Dendritic cell treated with granulocyte-macrophage colony-stimulating factor and Interleukin-4, amounts not matched to agents 40 ng/mL and 50 ng/mL, for 4 days (primary cell): ENCODE measurements at regions not wholly inside any gene's neighbourhood (a gene's known extent, or its start where the extent isn't known, plus 50 kb on each side); places are given as distances from the start of the nearest gene placed in this dataset.

Experiments
- H3K27ac Mint-ChIP-seq: one replicate; pipeline ENCODE4 v1.8.0; 2022; ENCODE audit warnings: mild to moderate bottlenecking, mixed read lengths
- H3K27me3 Mint-ChIP-seq: one replicate; pipeline ENCODE4 v1.8.0; 2022; ENCODE audit warnings: mild to moderate bottlenecking, mixed read lengths
- H3K36me3 Mint-ChIP-seq: one replicate; pipeline ENCODE4 v1.8.0; 2022; ENCODE audit warnings: low read depth, mixed read lengths
- H3K4me1 Mint-ChIP-seq: one replicate; pipeline ENCODE4 v1.8.0; 2022; ENCODE audit warnings: low read depth, mixed read lengths
- H3K4me3 Mint-ChIP-seq: one replicate; pipeline ENCODE4 v1.8.0; 2022; ENCODE audit warnings: mild to moderate bottlenecking, moderate library complexity, mixed read lengths
- H3K9me3 Mint-ChIP-seq: one replicate; pipeline ENCODE4 v1.8.0; 2022; ENCODE audit warnings: mixed read lengths
- intact Hi-C: fragments of 100-400 bp; cut with micrococcal nuclease; formaldehyde crosslinking; loops from one replicate; pipeline ENCODE4 v1.15.0; 2022

DNA sequence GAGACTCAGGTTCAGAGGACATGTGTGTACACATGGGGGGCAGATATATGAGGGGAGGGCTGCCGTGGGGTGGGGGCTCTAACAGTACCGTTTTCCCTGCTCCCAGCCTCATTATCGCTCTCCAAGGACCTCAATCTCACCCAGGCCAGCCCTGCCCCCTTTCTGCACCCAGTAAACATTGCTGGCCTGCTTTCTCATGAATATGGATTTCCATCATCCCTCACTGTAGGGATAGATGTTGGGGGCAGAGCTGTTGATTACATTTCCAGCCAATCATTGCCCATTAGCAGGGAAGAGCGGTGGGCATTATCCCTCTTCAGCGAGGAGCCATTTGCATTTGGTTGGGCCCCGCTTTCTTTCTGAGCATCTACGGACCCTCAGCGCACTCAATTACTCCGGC is 273.8 kb downstream of the RPS6KC1 start:
- intact Hi-C loops, result no loop called here
- peaks cover 24% of the 10 kb centered on the region for H3K4me1 Mint-ChIP-seq
- no peak overlapping the region for H3K27ac Mint-ChIP-seq
- no peaks in the 10 kb centered on the region for H3K27me3 Mint-ChIP-seq
- H3K9me3 Mint-ChIP-seq, result no peaks in the 10 kb centered on the region
- no peaks in the 10 kb centered on the region for H3K36me3 Mint-ChIP-seq
- no peak overlapping the region for H3K4me3 Mint-ChIP-seq

DNA sequence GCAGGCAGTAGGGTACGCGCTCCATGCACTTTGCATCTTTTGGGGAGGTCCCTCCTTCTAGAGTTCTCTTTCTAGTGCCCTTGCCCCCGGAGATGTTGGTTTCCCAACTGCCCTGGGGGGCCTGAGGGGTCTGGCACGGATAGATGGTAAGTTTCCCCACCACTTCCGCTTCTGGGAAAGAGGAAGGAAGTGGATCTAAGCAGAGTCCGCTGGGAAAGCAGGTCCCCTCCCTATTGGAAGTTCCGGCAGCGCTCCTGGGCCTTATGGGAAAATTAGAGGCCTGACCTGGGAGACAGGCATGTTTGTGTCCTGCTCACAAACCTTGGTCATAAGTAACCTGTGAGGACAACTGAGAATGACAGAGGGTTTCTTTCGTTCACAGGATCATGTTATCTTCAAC is 274.4 kb downstream of the RPS6KC1 start:
- Mint-ChIP-seq H3K36me3 (no peaks in the 10 kb centered on the region), H3K9me3 (no peaks in the 10 kb centered on the region)

DNA sequence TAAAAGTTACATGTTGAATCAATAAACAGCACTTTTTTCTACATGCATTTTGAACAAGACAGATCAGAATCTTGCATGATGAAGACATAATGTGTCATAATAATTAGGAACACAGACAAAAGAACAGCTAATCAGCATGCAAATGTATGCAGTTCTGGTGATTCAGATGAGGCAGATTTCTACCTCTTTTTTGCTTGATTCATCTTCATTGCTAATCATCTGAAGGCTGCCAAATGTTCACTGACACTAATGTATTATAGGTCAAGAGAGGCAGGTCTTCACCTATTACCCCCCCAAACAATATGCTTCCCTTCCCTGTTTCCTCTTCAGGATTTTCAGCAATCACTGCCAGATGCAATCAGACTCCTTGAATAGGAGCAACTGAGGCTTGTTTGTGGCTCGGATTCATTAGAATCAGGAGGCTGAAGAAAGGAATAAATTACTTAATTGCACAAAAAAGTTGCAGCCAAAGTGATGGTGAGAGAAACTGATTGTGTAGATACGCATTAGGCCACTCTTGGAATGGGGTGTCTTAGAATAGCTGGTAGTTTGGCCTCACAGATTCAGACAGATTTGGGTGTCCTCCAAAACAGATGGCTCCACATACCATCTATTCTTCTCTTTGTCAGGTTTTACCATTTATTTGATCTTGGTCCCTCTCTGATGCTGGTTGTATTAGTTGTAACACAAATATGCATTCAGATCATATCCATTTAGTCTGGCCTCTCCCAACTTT is 275.4 kb downstream of the RPS6KC1 start:
- intact Hi-C loops, result no loop called here
- peaks cover 34% of the 10 kb centered on the region for H3K4me1 Mint-ChIP-seq
- peak overlapping the region; percentile 84 for H3K27ac Mint-ChIP-seq
- H3K9me3 Mint-ChIP-seq, result no peaks in the 10 kb centered on the region
- no peak overlapping the region for H3K4me3 Mint-ChIP-seq
- H3K36me3 Mint-ChIP-seq, result no peaks in the 10 kb centered on the region
- no peaks in the 10 kb centered on the region for H3K27me3 Mint-ChIP-seq

More for the DNA sequence above, 274.4 kb downstream of the RPS6KC1 start:
- Mint-ChIP-seq H3K4me3 (no peak overlapping the region), H3K4me1 (peaks cover 25% of the 10 kb centered on the region), H3K27ac (peak overlapping the region; percentile 17), H3K27me3 (no peaks in the 10 kb centered on the region)
- intact Hi-C loops, result no loop called here

DNA sequence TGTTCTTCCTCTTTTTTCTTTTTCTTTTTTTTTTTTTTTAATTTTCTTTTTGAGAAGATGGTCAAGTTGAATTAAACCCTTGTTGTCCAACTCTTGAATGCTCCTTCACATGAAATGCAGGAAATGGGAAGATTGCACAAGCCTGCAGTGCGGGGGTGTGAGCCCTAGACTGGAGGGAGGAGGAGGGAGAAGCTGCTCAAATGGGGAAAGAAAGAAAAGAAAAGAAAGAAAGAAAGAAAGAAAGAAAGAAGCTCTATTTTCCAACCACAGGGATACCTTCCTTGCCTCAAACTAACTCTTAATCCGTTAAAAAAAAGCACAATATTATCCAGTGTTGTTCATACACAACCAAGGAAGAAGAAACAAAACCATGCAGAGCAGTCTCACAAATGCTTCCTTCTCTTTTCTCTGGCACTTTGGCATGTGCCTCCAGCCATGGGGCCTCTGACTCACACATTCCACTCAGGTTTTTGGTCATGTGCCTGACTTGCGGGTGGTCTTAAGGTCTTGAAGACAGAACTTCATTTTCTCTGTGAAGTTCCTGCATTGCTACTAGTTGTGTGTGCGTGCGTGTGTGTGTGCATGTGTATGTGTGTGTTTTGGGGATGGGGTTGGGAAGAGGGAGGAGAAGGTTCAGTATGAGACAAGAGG is 276.1 kb downstream of the RPS6KC1 start:
- H3K9me3 Mint-ChIP-seq, result no peaks in the 10 kb centered on the region
- no peaks in the 10 kb centered on the region for H3K27me3 Mint-ChIP-seq
- H3K27ac Mint-ChIP-seq, result peak overlapping the region; percentile 84
- peak overlapping the region; percentile 49 for H3K4me3 Mint-ChIP-seq
- intact Hi-C loops, result no loop called here
- peaks cover 40% of the 10 kb centered on the region for H3K4me1 Mint-ChIP-seq
- H3K36me3 Mint-ChIP-seq, result no peaks in the 10 kb centered on the region

DNA sequence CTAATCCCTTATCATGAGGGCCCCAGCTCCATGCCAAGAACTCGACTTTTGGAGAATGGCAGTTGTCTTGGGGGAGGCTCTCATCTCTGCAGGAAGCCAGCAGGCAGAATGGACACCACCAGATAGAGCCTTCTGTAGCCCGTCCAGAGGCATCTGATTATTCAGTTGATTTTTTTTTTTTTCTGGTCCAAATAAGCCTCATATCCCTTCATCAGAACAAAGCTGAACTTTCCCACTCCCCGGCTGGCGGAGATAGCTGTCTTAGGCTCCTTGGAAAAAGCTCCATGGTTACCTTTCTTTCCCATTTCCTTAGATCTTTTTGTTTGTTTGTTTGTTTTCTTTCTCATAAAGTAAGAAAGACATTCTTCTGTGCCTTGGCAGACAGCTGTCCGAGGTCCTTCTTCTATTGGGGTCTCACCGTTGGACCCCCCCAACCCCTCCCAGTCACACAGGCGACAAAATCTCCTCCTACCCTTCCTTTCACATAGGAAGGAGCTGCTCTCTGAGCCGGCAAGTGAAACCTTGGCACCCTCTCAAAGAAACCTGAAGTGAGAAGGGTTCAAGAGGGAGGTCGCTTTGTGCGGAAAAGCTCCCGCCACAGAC is 278.5 kb downstream of the RPS6KC1 start:
- Mint-ChIP-seq H3K27me3 (no peaks in the 10 kb centered on the region), H3K9me3 (no peaks in the 10 kb centered on the region), H3K4me3 (no peak overlapping the region), H3K4me1 (peaks cover 48% of the 10 kb centered on the region), H3K27ac (peak overlapping the region; percentile 37), H3K36me3 (no peaks in the 10 kb centered on the region)
- intact Hi-C loops, result no loop called here

DNA sequence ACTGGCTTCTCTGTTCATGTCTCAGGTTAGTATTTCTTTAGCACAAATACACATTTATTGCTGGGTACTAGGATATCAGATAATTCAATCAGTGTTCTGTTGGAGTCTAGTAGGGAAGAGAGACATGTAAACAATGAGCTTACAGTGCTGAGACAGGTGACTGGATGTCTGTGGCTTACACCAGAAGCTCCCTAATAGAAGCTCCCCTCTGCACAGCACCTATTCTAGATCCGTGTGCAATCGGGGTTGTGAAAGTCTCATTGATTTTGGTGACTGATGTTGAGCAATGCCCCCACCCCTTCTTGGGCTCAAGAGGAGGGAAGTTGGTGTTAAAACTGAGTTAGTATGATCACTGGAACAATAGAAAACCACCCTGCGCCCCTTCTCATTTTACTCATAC is 279.2 kb downstream of the RPS6KC1 start:
- intact Hi-C loops, result no loop called here
- peaks cover 48% of the 10 kb centered on the region for H3K4me1 Mint-ChIP-seq
- no peaks in the 10 kb centered on the region for H3K9me3 Mint-ChIP-seq
- H3K4me3 Mint-ChIP-seq, result no peak overlapping the region
- H3K27me3 Mint-ChIP-seq, result no peaks in the 10 kb centered on the region
- H3K36me3 Mint-ChIP-seq, result no peaks in the 10 kb centered on the region
- peak overlapping the region; percentile 46 for H3K27ac Mint-ChIP-seq

DNA sequence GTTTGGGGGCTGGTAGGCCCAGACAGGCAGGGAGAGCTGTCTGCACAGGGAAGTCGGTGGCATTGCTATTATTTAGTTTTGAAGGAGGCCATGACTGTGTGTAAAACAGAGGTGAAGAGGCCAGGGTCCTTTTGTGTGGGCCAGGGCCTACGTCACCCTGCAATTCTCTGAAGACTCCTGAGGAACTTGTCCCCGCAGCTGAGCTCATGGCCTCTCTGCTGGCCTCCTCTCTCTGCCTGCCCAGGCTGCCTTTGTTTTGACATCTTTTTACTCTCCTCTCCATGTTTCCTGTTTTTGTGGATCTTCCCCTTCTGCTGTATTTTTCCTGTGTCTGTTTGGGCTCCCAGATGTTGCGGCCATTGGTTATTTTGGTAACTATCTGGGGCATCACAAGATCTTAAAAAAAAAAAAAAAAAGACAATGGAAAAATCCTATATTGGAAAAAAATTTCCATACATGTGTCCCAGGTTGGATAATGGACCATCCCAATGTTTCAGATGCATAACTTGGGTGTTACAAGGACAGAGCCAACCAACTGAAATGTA is 280.7 kb downstream of the RPS6KC1 start:
- H3K4me3 Mint-ChIP-seq, result no peak overlapping the region
- no peaks in the 10 kb centered on the region for H3K36me3 Mint-ChIP-seq
- no peaks in the 10 kb centered on the region for H3K27me3 Mint-ChIP-seq
- intact Hi-C loops, result no loop called here
- peaks cover 40% of the 10 kb centered on the region for H3K4me1 Mint-ChIP-seq
- peak overlapping the region; percentile 46 for H3K27ac Mint-ChIP-seq
- H3K9me3 Mint-ChIP-seq, result no peaks in the 10 kb centered on the region

DNA sequence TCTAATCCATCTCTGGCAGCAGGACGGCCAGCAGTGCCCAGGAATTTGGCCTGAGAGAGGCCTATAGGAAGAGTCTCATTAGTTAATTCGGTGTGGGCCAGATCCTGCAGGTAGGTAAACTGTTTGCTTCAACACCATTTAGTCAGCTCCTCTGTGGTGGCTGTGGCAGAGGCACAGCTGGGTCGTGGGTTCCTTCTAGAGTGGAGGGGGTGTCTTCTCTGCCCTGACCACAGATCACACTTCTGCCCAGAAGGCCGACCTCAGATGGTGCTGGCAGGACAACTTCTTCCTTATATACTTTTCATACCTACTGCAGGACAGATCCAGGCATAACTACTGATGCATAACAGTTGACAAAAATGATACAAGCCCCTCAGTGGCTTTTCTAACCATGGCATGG is 281.4 kb downstream of the RPS6KC1 start:
- H3K27ac Mint-ChIP-seq, result no peak overlapping the region
- H3K36me3 Mint-ChIP-seq, result no peaks in the 10 kb centered on the region
- H3K9me3 Mint-ChIP-seq, result no peaks in the 10 kb centered on the region
- peaks cover 33% of the 10 kb centered on the region for H3K4me1 Mint-ChIP-seq
- no peaks in the 10 kb centered on the region for H3K27me3 Mint-ChIP-seq
- no peak overlapping the region for H3K4me3 Mint-ChIP-seq
- intact Hi-C loops, result no loop called here

DNA sequence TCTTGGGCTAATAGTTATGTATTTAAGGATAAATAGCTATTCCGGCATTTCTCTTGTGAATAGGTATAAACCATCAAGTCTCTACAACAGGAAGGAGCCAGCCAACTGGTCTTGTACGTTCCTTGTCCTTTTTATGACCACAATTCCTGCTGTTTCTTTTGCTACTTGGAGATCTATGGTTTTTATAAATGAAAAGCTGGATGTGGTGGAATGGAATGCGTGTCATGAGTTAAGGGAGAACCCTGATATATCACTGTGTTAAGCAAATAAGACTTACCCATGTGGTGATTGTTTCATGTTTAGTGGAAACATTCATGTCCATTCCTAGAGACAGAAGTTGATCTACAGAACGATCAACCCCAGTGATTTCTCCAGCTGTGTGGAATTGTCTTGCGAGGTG is 282.1 kb downstream of the RPS6KC1 start:
- H3K36me3 Mint-ChIP-seq, result no peaks in the 10 kb centered on the region
- no peak overlapping the region for H3K4me3 Mint-ChIP-seq
- no peak overlapping the region for H3K27ac Mint-ChIP-seq
- H3K27me3 Mint-ChIP-seq, result no peaks in the 10 kb centered on the region
- intact Hi-C loops, result no loop called here
- peaks cover 28% of the 10 kb centered on the region for H3K4me1 Mint-ChIP-seq
- H3K9me3 Mint-ChIP-seq, result no peaks in the 10 kb centered on the region

DNA sequence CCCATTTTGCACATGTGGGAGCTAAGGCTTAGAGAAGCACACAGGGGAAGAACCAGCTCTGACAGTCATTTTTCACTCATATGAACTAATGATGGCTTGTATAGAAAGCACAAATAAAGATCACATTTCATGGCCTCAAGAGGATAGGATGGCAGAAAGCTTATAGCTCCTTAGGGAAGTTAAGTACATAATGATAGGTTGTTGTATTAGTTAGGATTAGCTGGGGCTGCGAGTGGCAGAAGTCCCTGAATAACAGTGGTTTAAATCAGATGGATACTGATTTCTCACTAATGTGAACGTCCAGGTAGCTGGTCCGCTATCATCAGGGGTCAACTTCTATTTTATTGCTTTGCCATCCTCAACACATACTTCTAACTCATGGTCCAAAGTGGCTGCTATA is 284.0 kb downstream of the RPS6KC1 start:
- intact Hi-C loops, result no loop called here
- Mint-ChIP-seq H3K9me3 (no peaks in the 10 kb centered on the region), H3K27ac (no peak overlapping the region), H3K27me3 (no peaks in the 10 kb centered on the region), H3K4me3 (no peak overlapping the region), H3K4me1 (peaks cover 24% of the 10 kb centered on the region), H3K36me3 (no peaks in the 10 kb centered on the region)

DNA sequence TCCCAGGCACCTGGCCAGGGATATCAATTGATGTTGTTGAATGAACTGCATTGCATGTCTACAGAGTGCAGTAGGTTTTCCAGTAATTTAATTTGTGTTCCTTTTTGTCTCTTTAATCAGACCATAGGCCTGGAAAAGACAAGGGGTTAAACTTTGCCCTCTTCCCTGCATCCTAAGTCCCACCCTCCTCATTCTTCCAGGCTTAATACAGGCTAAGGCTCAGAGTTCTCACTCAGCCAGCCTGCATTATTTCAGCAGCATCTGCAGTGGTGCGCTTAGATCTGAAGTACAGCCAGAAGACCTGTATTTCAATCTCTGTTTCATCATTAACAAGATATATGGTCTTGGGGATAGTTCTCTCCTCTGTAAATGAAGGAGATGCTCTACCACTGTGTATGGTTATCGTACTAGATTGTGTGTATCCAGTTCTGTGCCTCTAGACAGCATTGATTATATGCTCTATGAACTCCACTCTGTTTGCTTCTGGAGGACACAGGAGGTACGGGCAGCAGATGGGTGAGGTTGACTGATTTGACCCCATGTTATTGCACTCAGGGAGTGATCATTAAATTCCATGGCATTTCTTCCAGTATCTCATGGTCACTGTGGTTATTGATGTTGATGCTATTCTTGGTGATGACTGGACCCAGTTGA is 286.1 kb downstream of the RPS6KC1 start:
- no peak overlapping the region for H3K27ac Mint-ChIP-seq
- no peak overlapping the region for H3K4me3 Mint-ChIP-seq
- no peaks in the 10 kb centered on the region for H3K9me3 Mint-ChIP-seq
- no peaks in the 10 kb centered on the region for H3K36me3 Mint-ChIP-seq
- peaks cover 8% of the 10 kb centered on the region for H3K4me1 Mint-ChIP-seq
- peaks cover 1% of the 10 kb centered on the region for H3K27me3 Mint-ChIP-seq
- intact Hi-C loops, result no loop called here

DNA sequence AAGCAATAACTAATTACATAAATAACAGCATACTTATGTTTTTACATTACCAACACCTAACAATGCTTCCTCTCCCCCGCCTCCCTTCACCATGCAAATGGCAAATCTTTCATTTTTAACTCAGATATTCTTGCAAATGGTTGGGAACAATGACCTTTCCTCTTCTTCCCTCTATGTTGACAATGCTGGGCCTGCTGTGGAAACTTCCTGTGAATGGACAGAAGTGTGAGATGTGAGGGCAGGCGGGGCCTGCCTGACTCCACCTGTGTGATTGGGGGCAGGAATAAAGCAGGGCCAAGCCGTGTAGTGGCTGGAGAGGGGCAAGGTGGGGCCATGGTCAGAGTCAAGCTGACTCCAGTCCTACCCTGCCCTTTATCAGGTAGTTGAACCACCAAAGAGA is 289.6 kb downstream of the RPS6KC1 start:
- Mint-ChIP-seq H3K4me1 (peaks cover 5% of the 10 kb centered on the region), H3K36me3 (no peaks in the 10 kb centered on the region), H3K9me3 (no peaks in the 10 kb centered on the region), H3K27ac (no peak overlapping the region), H3K4me3 (no peak overlapping the region), H3K27me3 (peaks cover 1% of the 10 kb centered on the region)
- intact Hi-C loops, result no loop called here

DNA sequence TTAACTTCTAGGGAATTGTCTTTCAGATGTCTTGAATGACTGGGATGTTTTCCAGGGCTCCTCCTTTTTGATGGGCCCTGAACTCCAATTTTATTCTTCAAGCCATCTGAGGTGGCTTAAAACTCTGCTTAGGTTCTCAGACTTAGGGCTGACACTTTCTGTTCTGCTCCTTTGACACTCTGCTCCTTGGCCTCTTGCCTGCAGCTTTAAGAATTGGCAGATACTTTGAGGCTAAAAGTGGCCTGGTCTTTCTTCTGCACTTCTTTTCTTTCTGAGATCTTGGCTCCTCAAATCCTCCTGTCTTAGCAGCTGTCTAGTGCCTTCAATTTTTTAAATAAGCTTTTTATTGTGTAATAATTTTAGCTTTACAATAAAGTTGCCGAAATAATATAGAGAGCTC is 294.6 kb downstream of the RPS6KC1 start:
- H3K9me3 Mint-ChIP-seq, result no peaks in the 10 kb centered on the region
- H3K4me3 Mint-ChIP-seq, result no peak overlapping the region
- no peaks in the 10 kb centered on the region for H3K36me3 Mint-ChIP-seq
- no peak overlapping the region for H3K27ac Mint-ChIP-seq
- intact Hi-C loops, result no loop called here
- H3K4me1 Mint-ChIP-seq, result peaks cover 5% of the 10 kb centered on the region
- peaks cover 8% of the 10 kb centered on the region for H3K27me3 Mint-ChIP-seq

DNA sequence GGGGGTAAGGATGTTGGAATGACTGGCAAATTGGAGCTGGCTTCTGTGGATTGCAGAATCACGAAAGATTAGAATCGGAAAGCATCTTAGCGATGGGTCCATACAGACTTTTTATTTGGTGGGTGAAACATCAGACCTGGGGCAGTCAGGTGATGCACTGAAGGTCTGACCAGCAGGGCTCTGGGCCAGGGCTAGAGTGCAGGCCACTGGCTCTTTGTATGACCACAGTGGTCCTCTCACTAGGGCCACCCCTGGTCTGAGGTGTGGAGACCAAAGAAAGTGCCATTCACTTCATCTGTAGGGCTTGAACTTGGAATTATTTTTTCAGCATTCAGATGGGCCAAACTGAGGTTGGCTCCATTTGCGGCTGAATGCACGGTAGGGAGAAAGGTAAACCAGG is 306.4 kb downstream of the RPS6KC1 start:
- Mint-ChIP-seq H3K4me3 (no peak overlapping the region), H3K27ac (no peak overlapping the region), H3K9me3 (no peaks in the 10 kb centered on the region), H3K4me1 (no peaks in the 10 kb centered on the region), H3K36me3 (no peaks in the 10 kb centered on the region), H3K27me3 (peaks cover 9% of the 10 kb centered on the region)
- intact Hi-C loops, result no loop called here
